Mucosa of rectum (tissue), 2 donors: ENCODE measurements at regions not wholly inside any gene's neighbourhood (a gene's known extent, or its start where the extent isn't known, plus 50 kb on each side); places are given as distances from the start of the nearest gene placed in this dataset.

ENCODE experiments used
- H3K27ac ChIP-seq, 2 donors: one replicate each; pipeline ENCODE4 v1.7.0; 2013; ENCODE audit warnings: inconsistent platforms in 2 of 2, low read depth in 2 of 2, low read length in 2 of 2
- H3K27me3 ChIP-seq, 2 donors: one replicate each; pipeline ENCODE4 v1.7.0; 2013; ENCODE audit warnings: low read length in 2 of 2; ENCODE audit not compliant: control insufficient read depth in 2 of 2, insufficient read depth in 2 of 2
- H3K36me3 ChIP-seq, 2 donors: one replicate each; pipeline ENCODE4 v1.7.0; 2013; ENCODE audit warnings: low read length in 2 of 2; ENCODE audit not compliant: control insufficient read depth in 2 of 2, insufficient read depth in 2 of 2
- H3K4me1 ChIP-seq, 2 donors: one replicate each; pipeline ENCODE4 v1.7.0; 2013; ENCODE audit warnings: low read length in 2 of 2, mild to moderate bottlenecking in 1 of 2; ENCODE audit not compliant: control insufficient read depth in 2 of 2, insufficient read depth in 2 of 2
- H3K4me3 ChIP-seq, 2 donors: one replicate each; pipeline ENCODE4 v1.7.0; 2013; ENCODE audit warnings: low read length in 2 of 2
- H3K9ac ChIP-seq, 2 donors: one replicate each; pipeline ENCODE4 v1.7.0; 2013; ENCODE audit warnings: low read length in 2 of 2, low read depth in 1 of 2, mild to moderate bottlenecking in 1 of 2
- H3K9me3 ChIP-seq, 2 donors: one replicate each; pipeline ENCODE4 v1.7.0; 2013; ENCODE audit warnings: low read length in 2 of 2; ENCODE audit not compliant: control insufficient read depth in 2 of 2
- donor health status: healthy.
- donor health status: Normal muscosa, but diverticular disease.

DNA sequence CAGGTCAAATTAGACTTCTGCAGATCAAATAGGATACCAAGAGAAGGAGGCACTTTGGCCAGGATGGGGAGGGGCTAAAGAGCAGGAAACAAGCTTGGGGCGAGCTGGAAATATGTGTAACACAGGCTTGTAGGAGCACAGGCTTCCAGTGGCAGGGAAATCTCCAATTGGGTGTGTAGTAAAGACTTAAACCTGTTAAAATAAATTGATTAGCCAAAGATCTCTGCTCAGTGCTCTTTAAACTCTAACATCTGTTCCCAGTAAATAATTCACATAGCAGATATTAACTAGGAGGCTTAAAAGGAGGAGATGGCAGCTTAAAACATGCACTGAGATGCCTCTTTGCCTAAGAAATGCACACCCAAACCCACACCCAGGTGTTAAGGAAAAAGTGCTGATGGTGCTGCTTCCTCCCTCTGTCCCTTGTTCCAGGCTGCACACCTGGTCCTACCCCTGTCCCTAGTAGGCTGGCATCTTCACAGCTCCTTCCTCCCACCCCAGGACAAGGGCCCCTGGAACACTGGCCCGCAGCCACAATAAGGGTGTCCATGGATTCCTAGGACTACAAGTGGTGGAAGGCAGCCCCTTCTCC, 93.5 kb upstream of the MLN start:
- no peaks in the 10 kb centered on the region for H3K4me1 ChIP-seq
- H3K4me3 ChIP-seq = no peak overlapping the region
- H3K9ac ChIP-seq = no peak overlapping the region
- H3K9me3 ChIP-seq = no peaks in the 10 kb centered on the region
- no peak overlapping the region for H3K27ac ChIP-seq
- H3K36me3 ChIP-seq = no peaks in the 10 kb centered on the region
- H3K27me3 ChIP-seq = no peaks in the 10 kb centered on the region

DNA sequence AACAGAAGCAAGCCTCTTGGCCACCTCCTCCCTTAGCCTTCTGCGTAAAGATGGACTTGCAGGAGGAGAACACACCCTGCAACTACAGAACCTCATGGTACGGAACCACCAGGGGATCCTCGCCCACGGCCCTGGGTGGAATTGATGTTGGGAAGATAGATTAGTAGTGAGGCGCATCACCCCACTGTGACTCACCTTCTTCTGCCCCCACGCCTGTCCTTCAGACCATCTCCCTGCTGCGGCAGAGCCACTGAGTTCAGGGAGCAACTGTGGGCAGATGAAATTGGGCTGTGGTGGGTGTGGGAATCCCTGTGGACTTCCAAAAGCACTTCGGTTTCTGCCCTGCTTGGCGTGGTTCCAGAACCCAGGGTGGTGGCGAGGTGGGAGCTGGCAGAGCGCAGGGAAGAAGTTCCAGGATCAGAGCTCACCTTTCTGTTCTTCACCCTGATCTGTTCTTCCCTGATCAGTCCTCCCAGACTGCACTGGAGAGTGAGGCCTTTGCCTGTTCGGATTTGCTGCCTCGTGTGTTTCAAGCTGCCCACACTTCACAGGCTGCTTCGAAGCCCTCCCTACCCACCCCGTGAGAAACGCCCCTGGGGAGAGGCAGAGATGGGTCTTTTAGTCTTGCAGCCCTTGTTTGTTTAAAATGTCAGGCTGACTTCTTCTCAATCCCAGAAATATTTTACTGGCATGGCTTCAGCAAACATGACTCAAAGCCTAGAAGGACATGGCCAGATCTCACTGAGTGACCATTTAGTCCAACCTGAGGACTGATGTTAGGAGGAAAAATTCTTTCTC, 92.8 kb upstream of the MLN start:
- Histone ChIP-seq H3K27me3 (no peaks in the 10 kb centered on the region), H3K36me3 (no peaks in the 10 kb centered on the region), H3K4me3 (no peak overlapping the region), H3K27ac (no peak overlapping the region), H3K4me1 (no peaks in the 10 kb centered on the region), H3K9me3 (no peaks in the 10 kb centered on the region), H3K9ac (no peak overlapping the region)

DNA sequence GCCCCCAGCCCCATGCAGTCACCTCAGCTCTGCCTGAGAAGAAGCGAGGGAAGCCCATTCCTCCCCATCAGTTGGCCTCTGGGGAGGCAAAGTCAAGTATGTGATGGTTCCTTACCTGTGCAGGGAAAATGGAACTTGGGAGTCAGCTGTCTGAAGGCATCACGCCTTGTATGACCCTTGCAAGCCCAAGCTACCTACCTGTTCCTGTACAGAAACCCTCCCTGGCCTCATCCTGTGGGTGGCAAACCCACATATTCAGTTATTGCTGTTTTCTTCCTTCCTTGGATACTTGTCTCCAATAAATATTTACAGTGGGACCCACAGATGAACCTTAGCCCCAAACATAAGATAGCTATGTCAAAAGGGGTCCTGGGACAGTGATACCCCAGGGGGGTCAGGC, 92.2 kb upstream of the MLN start:
- Histone ChIP-seq H3K27me3 (no peaks in the 10 kb centered on the region), H3K36me3 (no peaks in the 10 kb centered on the region), H3K4me3 (no peak overlapping the region), H3K9me3 (no peaks in the 10 kb centered on the region), H3K27ac (no peak overlapping the region), H3K9ac (no peak overlapping the region), H3K4me1 (no peaks in the 10 kb centered on the region)

- Histone ChIP-seq H3K36me3 (no peaks in the 10 kb centered on the region), H3K4me3 (no peak overlapping the region), H3K27ac (no peak overlapping the region), H3K9ac (no peak overlapping the region), H3K27me3 (no peaks in the 10 kb centered on the region), H3K4me1 (no peaks in the 10 kb centered on the region), H3K9me3 (no peaks in the 10 kb centered on the region)
Measured at GRCh38 chr6:33895296-33895695, 91.5 kb upstream of the MLN start.

DNA sequence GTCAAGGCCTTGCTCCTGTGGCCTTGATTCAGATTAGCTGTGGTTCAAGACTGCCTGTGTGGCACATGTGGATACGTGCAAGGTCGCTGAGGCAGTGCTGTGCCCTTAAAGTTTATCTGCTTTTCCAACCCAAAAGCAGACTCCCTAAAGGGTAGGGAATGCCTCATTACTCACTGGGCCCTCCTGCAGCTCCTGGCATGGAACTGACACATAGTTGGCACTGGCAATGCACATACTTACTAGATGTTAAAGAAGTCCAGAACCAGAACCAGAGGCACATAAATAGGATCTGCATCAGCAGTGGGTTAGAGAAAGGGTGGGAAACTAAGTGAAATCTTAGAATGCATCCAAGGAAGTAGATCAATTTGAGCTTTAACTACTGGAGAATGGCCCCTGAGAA, 90.6 kb upstream of the MLN start:
- Histone ChIP-seq H3K9ac (no peak overlapping the region), H3K9me3 (no peaks in the 10 kb centered on the region), H3K27me3 (no peaks in the 10 kb centered on the region), H3K4me3 (no peak overlapping the region), H3K4me1 (no peaks in the 10 kb centered on the region), H3K36me3 (no peaks in the 10 kb centered on the region), H3K27ac (no peak overlapping the region)

GRCh38 chr6:33892581-33893346, 89.0 kb upstream of the MLN start:
- Histone ChIP-seq H3K27me3 (no peaks in the 10 kb centered on the region), H3K4me1 (peaks cover 0 to under 1% of the 10 kb centered on the region in 2 donors), H3K36me3 (no peaks in the 10 kb centered on the region), H3K9ac (no peak overlapping the region), H3K27ac (no peak overlapping the region), H3K4me3 (no peak overlapping the region), H3K9me3 (no peaks in the 10 kb centered on the region)

GRCh38 chr6:33888664-33889200, 84.9 kb upstream of the MLN start:
- Histone ChIP-seq H3K36me3 (no peaks in the 10 kb centered on the region), H3K9ac (no peak overlapping the region), H3K27ac (no peak overlapping the region), H3K9me3 (no peaks in the 10 kb centered on the region), H3K4me3 (no peak overlapping the region), H3K27me3 (no peaks in the 10 kb centered on the region), H3K4me1 (peaks cover 23 to 26% of the 10 kb centered on the region in 2 donors)

GRCh38 chr6:33888183-33888582, 84.4 kb upstream of the MLN start:
- Histone ChIP-seq H3K4me1 (peaks cover 23 to 26% of the 10 kb centered on the region in 2 donors), H3K36me3 (no peaks in the 10 kb centered on the region), H3K27ac (no peak overlapping the region), H3K27me3 (no peaks in the 10 kb centered on the region), H3K9ac (no peak overlapping the region), H3K4me3 (no peak overlapping the region), H3K9me3 (no peaks in the 10 kb centered on the region)

DNA sequence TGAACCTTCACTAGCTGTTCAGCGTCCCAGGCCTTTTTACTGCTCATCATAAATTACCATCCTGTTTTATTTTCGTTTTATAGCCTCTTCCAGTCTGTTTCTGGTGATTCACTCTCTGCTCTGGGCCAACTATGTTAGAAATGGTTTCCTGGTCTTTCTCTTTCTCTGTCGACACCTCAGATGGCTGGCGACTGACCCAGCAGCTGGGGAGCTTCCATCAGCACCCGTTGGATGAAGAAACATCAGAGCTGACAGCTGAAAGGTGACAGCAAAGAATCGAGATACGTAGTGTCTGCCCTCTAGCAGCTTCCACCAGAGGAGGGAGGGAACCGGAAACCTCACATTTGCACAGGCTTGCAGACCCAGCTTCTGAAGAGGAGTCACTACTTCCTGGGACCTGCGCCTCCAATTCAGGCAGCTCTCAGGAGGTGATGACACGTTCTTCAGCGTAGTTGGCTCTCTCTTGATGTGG, 82.9 kb upstream of the MLN start:
- H3K9ac ChIP-seq = peak overlapping the region in 1 of 2 donors; percentile 10
- H3K4me1 ChIP-seq = peaks cover 23 to 26% of the 10 kb centered on the region in 2 donors
- no peaks in the 10 kb centered on the region for H3K36me3 ChIP-seq
- peak overlapping the region; percentile 51 to 52 for H3K4me3 ChIP-seq
- no peaks in the 10 kb centered on the region for H3K27me3 ChIP-seq
- no peaks in the 10 kb centered on the region for H3K9me3 ChIP-seq
- peak overlapping the region; percentile 84 to 88 for H3K27ac ChIP-seq
